GM12874 (cell line): ENCODE measurements at regions not wholly inside any gene's neighbourhood (a gene's known extent, or its start where the extent isn't known, plus 50 kb on each side); places are given as distances from the start of the nearest gene placed in this dataset.

Experiments
- CTCF ChIP-seq: IDR thresholded peaks from 2 replicates; pipeline ENCODE4 v1.5.1; 2011; ENCODE audit warnings: low read depth, mild to moderate bottlenecking, control low read depth, low read length, moderate library complexity; ENCODE audit not compliant: insufficient read depth

- no peak for TF ChIP-seq CTCF
These were observed 148.0 kb upstream of the NUDT4 start for GRCh38 chr12:93229494-93230325.

GRCh38 chr12:93230326-93230720 is 147.4 kb upstream of the NUDT4 start:
- no peak for TF ChIP-seq CTCF

- no peak for TF ChIP-seq CTCF
These were observed 145.8 kb upstream of the NUDT4 start for GRCh38 chr12:93231938-93232337.

GRCh38 chr12:93234641-93235040 is 143.1 kb upstream of the NUDT4 start:
- no peak for TF ChIP-seq CTCF

GRCh38 chr12:93235881-93236280 is 141.8 kb upstream of the NUDT4 start:
- no peak for TF ChIP-seq CTCF

- no peak for TF ChIP-seq CTCF
These were observed 140.3 kb upstream of the NUDT4 start for GRCh38 chr12:93237235-93237915.

- no peak for TF ChIP-seq CTCF
These were observed 135.4 kb upstream of the NUDT4 start for GRCh38 chr12:93242154-93242972.
